ENCODE measurements at regions not wholly inside any gene's neighbourhood (a gene's known extent, or its start where the extent isn't known, plus 50 kb on each side); places are given as distances from the start of the nearest gene placed in this dataset.

- TF ChIP-seq POLR2AphosphoS5 (IDR thresholded peaks at IDR 0.05) (peak; percentile 57 to 72), POLR2A (IDR thresholded peaks at IDR 0.05; ENCODE audit: low read depth) (no peak), CTCF (IDR thresholded peaks at IDR 0.05) (no peak), EP300 (IDR thresholded peaks at IDR 0.05) (no peak)
- intact Hi-C loops (cut with DNase I): loop anchor here (10.0 kb wide), 1 partner anchor 86 kb away; no protein-coding TSS in a partner anchor
- Histone ChIP-seq H3K4me3 (no peak overlapping the region), H3K27me3 (no peaks in the 10 kb centered on the region), H3K4me1 (peaks cover 37 to 55% (median 49%) of the 10 kb centered on the region in 4 donors), H3K27ac (replicated peaks in 1 of 4) (peak overlapping the region; percentile 40 to 84 (median 56)), H3K36me3 (no peaks in the 10 kb centered on the region), H3K9me3 (no peaks in the 10 kb centered on the region)
- WGBS: 85% methylated on average over 5 of the region's 5 CpGs
- DNase-seq (ENCODE audit: extremely low spot score): no peak
Observed at GRCh38 chr7:25840209-25840792, 311.7 kb upstream of the NFE2L3 start.

GRCh38 chr7:25841575-25841974 is 310.4 kb upstream of the NFE2L3 start:
- TF ChIP-seq EP300 (IDR thresholded peaks at IDR 0.05) (no peak), POLR2AphosphoS5 (IDR thresholded peaks at IDR 0.05) (no peak), POLR2A (IDR thresholded peaks at IDR 0.05; ENCODE audit: low read depth) (no peak), CTCF (IDR thresholded peaks at IDR 0.05) (no peak)
- no peaks in the 10 kb centered on the region for H3K36me3 ChIP-seq
- peaks cover 50 to 67% (median 62%) of the 10 kb centered on the region in 4 donors for H3K4me1 ChIP-seq
- DNase-seq (ENCODE audit: extremely low spot score): no peak
- peak overlapping the region; percentile 40 to 84 (median 56) for H3K27ac ChIP-seq (replicated peaks in 1 of 4)
- H3K9me3 ChIP-seq: no peaks in the 10 kb centered on the region
- no peak overlapping the region for H3K4me3 ChIP-seq
- intact Hi-C loops (cut with DNase I): loop anchor here (10.0 kb wide), 1 partner anchor 87 kb away; no protein-coding TSS in a partner anchor
- no peaks in the 10 kb centered on the region for H3K27me3 ChIP-seq
- 79% methylated on average over 3 of the region's 3 CpGs for WGBS

- H3K36me3 ChIP-seq: no peaks in the 10 kb centered on the region
- intact Hi-C loops (cut with DNase I): loop anchor here (10.0 kb wide), 1 partner anchor 87 kb away; no protein-coding TSS in a partner anchor
- H3K4me3 ChIP-seq: no peak overlapping the region
- H3K27ac ChIP-seq (replicated peaks in 1 of 4): peak overlapping the region; percentile 40 to 84 (median 56)
- TF ChIP-seq POLR2AphosphoS5 (IDR thresholded peaks at IDR 0.05) (peak in 1 of 2 donors; percentile 57), CTCF (IDR thresholded peaks at IDR 0.05) (no peak), EP300 (IDR thresholded peaks at IDR 0.05) (peak; percentile 18)
- H3K9me3 ChIP-seq: no peaks in the 10 kb centered on the region
- peaks cover 55 to 74% (median 69%) of the 10 kb centered on the region in 4 donors for H3K4me1 ChIP-seq
- H3K27me3 ChIP-seq: no peaks in the 10 kb centered on the region
- DNase-seq (ENCODE audit: extremely low spot score): no peak
- WGBS: 42% methylated on average over 5 of the region's 5 CpGs
Observed at GRCh38 chr7:25842201-25842733, 309.7 kb upstream of the NFE2L3 start.

GRCh38 chr7:25843467-25843866 is 308.5 kb upstream of the NFE2L3 start:
- Histone ChIP-seq H3K9me3 (no peaks in the 10 kb centered on the region), H3K27me3 (no peaks in the 10 kb centered on the region), H3K27ac (replicated peaks in 1 of 4) (peak overlapping the region in 2 of 4 donors; percentile 65 to 84), H3K4me1 (peaks cover 58 to 86% (median 81%) of the 10 kb centered on the region in 4 donors), H3K4me3 (no peak overlapping the region), H3K36me3 (no peaks in the 10 kb centered on the region)
- intact Hi-C loops (cut with DNase I): loop anchor here (10.0 kb wide), 1 partner anchor 89 kb away; no protein-coding TSS in a partner anchor
- 83% methylated on average over 4 of the region's 4 CpGs for WGBS
- TF ChIP-seq CTCF (IDR thresholded peaks at IDR 0.05): no peak
- TF ChIP-seq POLR2A (IDR thresholded peaks at IDR 0.05; ENCODE audit: low read depth): no peak
- no peak for TF ChIP-seq POLR2AphosphoS5 (IDR thresholded peaks at IDR 0.05)
- TF ChIP-seq EP300 (IDR thresholded peaks at IDR 0.05): no peak
- DNase-seq (ENCODE audit: extremely low spot score): no peak
